ENCODE measurements at regions not wholly inside any gene's neighbourhood (a gene's known extent, or its start where the extent isn't known, plus 50 kb on each side); places are given as distances from the start of the nearest gene placed in this dataset.

GRCh38 chr18:40061086-40061485 is 1893.9 kb upstream of the PIK3C3 start:
- Histone ChIP-seq H3K27me3 (no peaks in the 10 kb centered on the region), H3K36me3 (no peaks in the 10 kb centered on the region), H3K9me3 (peaks cover 0 to 4% (median 0%) of the 10 kb centered on the region in 4 donors), H3K4me1 (peaks cover 0 to 4% (median under 1%) of the 10 kb centered on the region in 4 donors), H3K4me3 (no peak overlapping the region), H3K27ac (no peak overlapping the region)
- DNase-seq, result no peak
- TF ChIP-seq POLR2AphosphoS5 (IDR thresholded peaks at IDR 0.05) (no peak), EP300 (IDR thresholded peaks at IDR 0.05) (no peak), POLR2A (IDR thresholded peaks at IDR 0.05) (no peak), CTCF (IDR thresholded peaks at IDR 0.05) (no peak)
- 48 to 78% methylated on average over 2 of the region's 2 CpGs for WGBS, 2 donors
- intact Hi-C loops (cut with DNase I), result no loop called here

GRCh38 chr18:40060562-40060961 is 1894.5 kb upstream of the PIK3C3 start:
- H3K4me3 ChIP-seq, result no peak overlapping the region
- H3K36me3 ChIP-seq, result no peaks in the 10 kb centered on the region
- no peak overlapping the region for H3K27ac ChIP-seq
- TF ChIP-seq EP300 (IDR thresholded peaks at IDR 0.05), result no peak
- TF ChIP-seq CTCF (IDR thresholded peaks at IDR 0.05), result no peak
- no peak for TF ChIP-seq POLR2A (IDR thresholded peaks at IDR 0.05)
- no peak for TF ChIP-seq POLR2AphosphoS5 (IDR thresholded peaks at IDR 0.05)
- H3K9me3 ChIP-seq, result no peaks in the 10 kb centered on the region
- intact Hi-C loops (cut with DNase I), result no loop called here
- peaks cover 0 to 8% (median 1%) of the 10 kb centered on the region in 4 donors for H3K4me1 ChIP-seq
- 60 to 65% methylated on average over 1 of the region's 1 CpG for WGBS, 2 donors
- no peak for DNase-seq
- H3K27me3 ChIP-seq, result no peaks in the 10 kb centered on the region

- 69% methylated on average over 3 of the region's 3 CpGs for WGBS, 2 donors
- Histone ChIP-seq H3K36me3 (no peaks in the 10 kb centered on the region), H3K9me3 (no peaks in the 10 kb centered on the region), H3K4me3 (no peak overlapping the region), H3K4me1 (peaks cover 0 to 8% (median 1%) of the 10 kb centered on the region in 4 donors), H3K27ac (no peak overlapping the region), H3K27me3 (no peaks in the 10 kb centered on the region)
- intact Hi-C loops (cut with DNase I), result no loop called here
- no peak for DNase-seq
- TF ChIP-seq CTCF (IDR thresholded peaks at IDR 0.05) (no peak), POLR2AphosphoS5 (IDR thresholded peaks at IDR 0.05) (no peak), EP300 (IDR thresholded peaks at IDR 0.05) (no peak), POLR2A (IDR thresholded peaks at IDR 0.05) (no peak)
Observed at GRCh38 chr18:40058811-40059570, 1896.0 kb upstream of the PIK3C3 start.

GRCh38 chr18:40056079-40056692 is 1898.8 kb upstream of the PIK3C3 start:
- intact Hi-C loops (cut with DNase I), result no loop called here
- peaks cover 0 to 8% (median 1%) of the 10 kb centered on the region in 4 donors for H3K4me1 ChIP-seq
- H3K4me3 ChIP-seq, result no peak overlapping the region
- no peak for TF ChIP-seq POLR2A (IDR thresholded peaks at IDR 0.05)
- no peak for TF ChIP-seq EP300 (IDR thresholded peaks at IDR 0.05)
- TF ChIP-seq POLR2AphosphoS5 (IDR thresholded peaks at IDR 0.05), result no peak
- TF ChIP-seq CTCF (IDR thresholded peaks at IDR 0.05), result no peak
- no peaks in the 10 kb centered on the region for H3K27me3 ChIP-seq
- no peaks in the 10 kb centered on the region for H3K9me3 ChIP-seq
- WGBS, 2 donors, result 77 to 83% methylated on average over 2 of the region's 2 CpGs
- DNase-seq, result no peak
- no peak overlapping the region for H3K27ac ChIP-seq
- no peaks in the 10 kb centered on the region for H3K36me3 ChIP-seq

Data from sigmoid colon (tissue), 6 donors.